ENCODE measurements at regions not wholly inside any gene's neighbourhood (a gene's known extent, or its start where the extent isn't known, plus 50 kb on each side); places are given as distances from the start of the nearest gene placed in this dataset.

DNA sequence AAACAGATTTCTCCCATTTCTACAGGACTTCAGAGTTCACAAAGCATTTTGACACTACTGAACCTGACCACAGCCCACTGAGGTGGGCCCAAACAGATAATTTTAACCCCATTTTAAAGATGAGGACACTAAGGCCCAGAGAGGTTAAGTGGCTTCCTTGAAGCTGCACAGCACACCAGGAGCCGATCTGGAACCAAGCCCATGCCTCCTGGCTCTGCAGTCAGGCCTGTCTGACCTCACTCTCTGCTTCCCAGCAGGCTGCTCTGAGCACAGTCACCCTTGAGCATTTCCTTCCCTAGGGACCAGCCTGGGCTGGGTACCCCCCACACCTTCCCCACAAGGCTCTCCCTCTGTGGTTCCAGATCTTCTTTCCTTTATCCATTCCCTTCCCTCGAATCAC is 252.2 kb downstream of the ENGASE start:
- Histone ChIP-seq H3K4me3 (no peak overlapping the region), H3K4me1 (no peaks in the 10 kb centered on the region), H3K27me3 (no peaks in the 10 kb centered on the region), H3K27ac (no peak overlapping the region), H3K9me3 (no peaks in the 10 kb centered on the region), H3K36me3 (replicated peaks in 1 of 2; ENCODE audit: insufficient read depth in 1 of 2, low read depth in 2 of 2) (no peaks in the 10 kb centered on the region)
- ATAC-seq: no peak
- 21 to 25% methylated on average over 2 of the region's 2 CpGs for WGBS, 2 donors
- TF ChIP-seq POLR2A (IDR thresholded peaks at IDR 0.05): no peak
- TF ChIP-seq, protein P1, sequence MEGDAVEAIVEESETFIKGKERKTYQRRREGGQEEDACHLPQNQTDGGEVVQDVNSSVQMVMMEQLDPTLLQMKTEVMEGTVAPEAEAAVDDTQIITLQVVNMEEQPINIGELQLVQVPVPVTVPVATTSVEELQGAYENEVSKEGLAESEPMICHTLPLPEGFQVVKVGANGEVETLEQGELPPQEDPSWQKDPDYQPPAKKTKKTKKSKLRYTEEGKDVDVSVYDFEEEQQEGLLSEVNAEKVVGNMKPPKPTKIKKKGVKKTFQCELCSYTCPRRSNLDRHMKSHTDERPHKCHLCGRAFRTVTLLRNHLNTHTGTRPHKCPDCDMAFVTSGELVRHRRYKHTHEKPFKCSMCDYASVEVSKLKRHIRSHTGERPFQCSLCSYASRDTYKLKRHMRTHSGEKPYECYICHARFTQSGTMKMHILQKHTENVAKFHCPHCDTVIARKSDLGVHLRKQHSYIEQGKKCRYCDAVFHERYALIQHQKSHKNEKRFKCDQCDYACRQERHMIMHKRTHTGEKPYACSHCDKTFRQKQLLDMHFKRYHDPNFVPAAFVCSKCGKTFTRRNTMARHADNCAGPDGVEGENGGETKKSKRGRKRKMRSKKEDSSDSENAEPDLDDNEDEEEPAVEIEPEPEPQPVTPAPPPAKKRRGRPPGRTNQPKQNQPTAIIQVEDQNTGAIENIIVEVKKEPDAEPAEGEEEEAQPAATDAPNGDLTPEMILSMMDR (IDR thresholded peaks at IDR 0.05): no peak
- intact Hi-C loops (cut with DNase I): no loop called here
- DNase-seq: no peak

DNA sequence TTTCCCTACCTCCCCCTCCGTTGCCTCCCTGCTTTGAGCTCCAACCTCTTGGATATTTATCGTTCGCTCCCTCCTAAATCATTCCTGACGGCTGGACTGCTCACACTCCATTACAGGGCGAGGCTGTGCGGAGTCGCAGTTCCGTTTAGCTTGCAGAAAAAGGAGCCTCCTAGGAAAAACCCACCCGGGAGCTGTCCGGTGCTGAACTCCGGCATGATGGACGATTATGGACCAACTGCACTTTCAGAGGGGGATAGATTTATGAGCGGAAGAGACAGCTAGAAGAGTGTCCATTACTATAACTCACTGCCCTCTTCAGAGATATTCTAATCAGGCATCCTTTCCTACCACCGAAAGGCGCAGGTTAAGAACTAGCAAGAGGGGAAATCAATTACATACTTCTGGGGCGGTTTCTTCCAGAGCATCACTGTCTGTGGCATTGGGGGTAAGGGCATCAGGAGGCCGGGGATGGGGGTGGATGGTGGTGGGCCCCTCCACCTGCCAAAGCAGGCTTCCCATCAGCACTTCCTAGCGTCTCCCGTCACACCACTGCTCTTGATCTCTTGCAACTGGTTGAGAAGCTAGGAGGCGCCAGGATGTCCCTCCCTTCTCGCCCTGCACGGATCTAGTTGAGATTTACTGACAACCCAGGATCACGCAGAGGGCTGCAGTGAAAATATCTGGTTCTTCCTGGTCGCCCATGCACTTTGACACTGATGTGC is 251.2 kb downstream of the ENGASE start:
- DNase-seq: no peak
- Histone ChIP-seq H3K36me3 (replicated peaks in 1 of 2; ENCODE audit: insufficient read depth in 1 of 2, low read depth in 2 of 2) (no peaks in the 10 kb centered on the region), H3K9me3 (no peaks in the 10 kb centered on the region), H3K4me1 (no peaks in the 10 kb centered on the region), H3K27ac (no peak overlapping the region), H3K27me3 (no peaks in the 10 kb centered on the region), H3K4me3 (no peak overlapping the region)
- ATAC-seq: no peak
- TF ChIP-seq, protein P1 (IDR thresholded peaks at IDR 0.05): no peak
- no peak for TF ChIP-seq POLR2A (IDR thresholded peaks at IDR 0.05)
- WGBS, 2 donors: 25 to 32% methylated on average over 24 of the region's 24 CpGs
- intact Hi-C loops (cut with DNase I): no loop called here

DNA sequence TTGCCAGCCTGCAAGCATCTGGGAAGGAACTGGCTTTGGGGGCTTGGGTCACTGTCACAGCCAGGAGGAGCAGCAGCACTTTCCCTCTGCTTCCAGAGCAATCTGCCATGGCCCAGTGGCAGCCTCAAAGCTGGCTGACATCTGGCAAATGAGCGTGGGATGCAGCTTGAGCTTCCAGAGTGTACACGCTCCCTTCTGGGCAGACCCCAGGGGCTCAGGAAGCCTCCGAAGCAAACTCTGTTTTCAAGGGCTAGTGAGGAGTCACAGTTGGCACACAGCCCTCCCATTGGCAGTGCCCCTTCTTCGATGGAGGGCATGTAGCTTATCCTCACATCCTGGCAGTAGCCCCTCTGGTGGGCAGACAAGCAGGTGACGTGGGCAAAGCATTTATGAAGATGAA is 249.6 kb downstream of the ENGASE start:
- TF ChIP-seq, protein P1 (IDR thresholded peaks at IDR 0.05): no peak
- no peak for TF ChIP-seq POLR2A (IDR thresholded peaks at IDR 0.05)
- Histone ChIP-seq H3K36me3 (replicated peaks in 1 of 2; ENCODE audit: insufficient read depth in 1 of 2, low read depth in 2 of 2) (no peaks in the 10 kb centered on the region), H3K27ac (no peak overlapping the region), H3K9me3 (no peaks in the 10 kb centered on the region), H3K4me3 (no peak overlapping the region), H3K27me3 (peaks cover 0 to 2% of the 10 kb centered on the region in 2 donors), H3K4me1 (no peaks in the 10 kb centered on the region)
- ATAC-seq (no peak), DNase-seq (no peak)
- intact Hi-C loops (cut with DNase I): no loop called here
- WGBS, 2 donors: 56 to 58% methylated on average over 3 to 5 of the region's 5 CpGs

- no peak for DNase-seq
- intact Hi-C loops (cut with DNase I): no loop called here
- peaks cover 0 to 2% of the 10 kb centered on the region in 2 donors for H3K27me3 ChIP-seq
- H3K4me3 ChIP-seq: no peak overlapping the region
- no peaks in the 10 kb centered on the region for H3K36me3 ChIP-seq (replicated peaks in 1 of 2; ENCODE audit: insufficient read depth in 1 of 2, low read depth in 2 of 2)
- no peak for ATAC-seq
- TF ChIP-seq, protein P1 (IDR thresholded peaks at IDR 0.05): no peak
- no peak for TF ChIP-seq POLR2A (IDR thresholded peaks at IDR 0.05)
- no peak overlapping the region for H3K27ac ChIP-seq
- no peaks in the 10 kb centered on the region for H3K4me1 ChIP-seq
- H3K9me3 ChIP-seq: no peaks in the 10 kb centered on the region
- 58 to 81% methylated on average over 7 to 10 of the region's 10 CpGs for WGBS, 2 donors
Observed at GRCh38 chr17:79323566-79323965, 248.9 kb downstream of the ENGASE start.

Measured in body of pancreas (tissue), 4 donors.